ENCODE measurements at regions not wholly inside any gene's neighbourhood (a gene's known extent, or its start where the extent isn't known, plus 50 kb on each side); places are given as distances from the start of the nearest gene placed in this dataset.

GRCh38 chr11:91244912-91245311, 979.7 kb upstream of the FAT3 start:
- DNase-seq (ENCODE audit: low read depth in 2 of 2), result no peak

DNA sequence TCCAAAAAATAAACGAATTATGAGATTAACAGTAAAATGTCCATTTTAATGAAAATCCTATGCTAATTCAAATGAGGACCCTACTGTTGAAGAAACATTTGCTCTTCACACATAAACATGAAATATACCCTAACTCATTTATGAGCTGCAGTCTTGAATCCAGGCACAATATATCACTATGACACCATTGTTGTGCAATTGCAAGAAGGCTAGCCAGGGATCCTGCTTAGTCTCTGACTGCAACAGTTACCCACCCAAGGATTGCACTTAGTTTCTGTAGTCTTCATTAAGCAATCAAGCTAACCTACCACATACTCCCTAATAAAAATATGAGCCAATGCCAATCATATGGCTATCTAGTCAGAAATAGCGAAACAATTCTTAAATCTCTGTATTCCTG, 981.0 kb upstream of the FAT3 start:
- DNase-seq (ENCODE audit: low read depth in 2 of 2), result no peak

DNA sequence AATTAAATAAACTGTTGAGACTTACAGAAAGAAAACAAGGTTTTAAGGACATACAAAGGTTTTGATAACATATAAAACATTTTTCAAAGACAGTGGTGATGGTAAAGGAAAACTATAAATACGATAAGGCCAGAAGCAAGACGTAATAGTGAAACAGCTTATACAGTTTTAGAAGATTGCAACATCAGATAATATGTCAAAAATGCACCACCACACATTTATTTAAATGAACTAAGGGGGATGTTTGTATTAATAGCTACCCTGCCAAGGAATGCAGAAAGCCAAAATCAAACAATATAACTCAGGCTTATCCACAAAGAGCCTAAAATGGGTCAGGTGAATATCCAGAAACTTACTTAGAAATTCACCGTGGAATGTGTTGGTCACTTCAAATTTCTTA, 981.6 kb upstream of the FAT3 start:
- DNase-seq (ENCODE audit: low read depth in 2 of 2), result no peak

- no peak for DNase-seq (ENCODE audit: low read depth in 2 of 2)
Observed at GRCh38 chr11:91241226-91241625, 983.4 kb upstream of the FAT3 start.

DNA sequence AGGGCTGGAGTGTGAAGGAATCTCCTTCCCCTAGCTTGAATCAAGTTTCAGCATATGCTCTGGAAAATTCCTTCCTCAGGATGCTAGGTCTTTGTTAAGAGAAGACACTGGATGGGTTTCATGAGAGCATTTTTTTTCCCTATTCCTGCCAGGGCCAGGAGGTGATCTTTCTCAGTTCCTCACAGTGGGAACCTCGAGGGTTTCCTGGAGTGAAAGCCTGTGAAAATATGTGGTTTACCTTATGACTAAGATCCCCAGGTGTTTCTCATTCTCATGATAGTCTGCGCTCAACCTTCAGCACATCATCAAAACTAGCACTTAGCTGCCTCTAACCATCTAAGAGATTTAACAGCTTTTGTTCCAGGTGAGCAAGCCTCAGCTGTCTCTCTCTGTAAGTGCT, 985.3 kb upstream of the FAT3 start:
- DNase-seq (ENCODE audit: low read depth in 2 of 2), result no peak

DNA sequence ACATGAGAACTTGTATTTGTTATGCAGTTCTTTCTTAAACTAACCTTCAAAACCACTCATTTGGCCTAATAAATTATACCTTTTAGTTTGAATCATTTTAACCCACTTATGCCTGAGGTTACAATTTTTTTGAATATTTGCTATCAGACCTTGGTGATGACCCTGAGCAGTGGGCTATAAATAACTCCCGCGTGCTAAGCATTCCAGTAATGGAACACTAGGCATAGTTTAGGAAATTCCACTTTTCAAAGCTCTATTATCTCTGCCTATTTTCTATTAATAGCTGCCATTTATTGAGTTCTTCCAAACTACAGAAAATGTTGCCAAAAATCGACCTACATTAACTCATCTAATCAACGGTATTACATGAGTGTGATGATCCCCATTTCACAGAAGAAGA, 993.4 kb upstream of the FAT3 start:
- DNase-seq (ENCODE audit: low read depth in 2 of 2), result no peak

DNA sequence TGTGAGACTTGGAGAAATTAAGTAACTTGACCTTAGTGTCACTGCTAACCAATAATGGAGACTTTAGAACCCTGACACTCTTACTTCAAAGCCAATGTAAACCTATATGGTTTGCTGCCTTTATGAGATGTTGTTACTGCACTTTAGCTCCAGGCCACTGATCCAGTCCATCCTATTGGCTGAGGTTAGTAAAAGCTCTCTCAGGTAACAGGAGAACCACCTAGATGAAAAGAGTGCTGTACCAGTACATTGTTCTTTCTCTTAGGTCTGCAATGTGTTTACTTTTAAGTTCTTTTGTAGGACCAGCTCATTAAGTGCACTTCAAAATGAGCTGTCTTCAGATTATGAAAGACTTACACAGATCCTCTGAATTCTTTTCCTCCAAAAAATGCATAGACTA, 994.0 kb upstream of the FAT3 start:
- no peak for DNase-seq (ENCODE audit: low read depth in 2 of 2)

- no peak for DNase-seq (ENCODE audit: low read depth in 2 of 2)
Observed at GRCh38 chr11:91222830-91223229, 1000.0 kb upstream of the CHORDC1 start.

DNA sequence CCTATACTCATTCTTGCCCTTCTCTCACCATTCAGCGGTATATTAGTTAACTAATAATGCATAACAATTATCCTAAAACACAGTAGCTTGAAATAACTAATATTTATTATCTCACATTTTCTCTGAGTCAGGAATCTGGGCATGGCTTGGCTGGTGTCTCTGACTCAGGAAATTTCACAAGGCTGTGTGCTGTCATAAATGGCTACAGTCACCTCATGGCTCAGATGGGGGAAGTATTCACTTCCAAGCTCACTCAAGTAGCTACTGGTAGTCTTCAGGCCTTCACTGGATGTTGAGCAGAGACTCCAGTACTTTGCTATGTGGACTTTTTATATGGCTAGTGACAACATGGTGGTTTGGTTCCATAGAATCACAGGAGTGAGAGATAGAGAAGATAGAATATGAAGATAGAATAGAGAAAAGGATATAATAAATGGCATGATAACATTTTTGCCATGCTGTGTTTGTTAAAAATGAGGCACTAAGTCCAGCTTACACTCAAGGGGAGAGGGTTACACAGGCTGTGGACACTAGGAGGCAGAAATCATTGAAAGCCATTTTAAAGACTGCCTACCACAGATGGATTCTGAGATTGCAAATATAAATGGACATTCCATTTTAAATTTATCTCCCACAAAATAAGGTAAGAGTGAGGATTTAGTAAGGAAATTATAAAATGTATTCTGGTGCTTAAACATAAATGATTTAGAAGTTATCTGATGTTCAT, 997.8 kb upstream of the CHORDC1 start:
- DNase-seq (ENCODE audit: low read depth in 2 of 2), result no peak

- no peak for DNase-seq (ENCODE audit: low read depth in 2 of 2)
Observed at GRCh38 chr11:91219535-91219934, 996.7 kb upstream of the CHORDC1 start.

DNA sequence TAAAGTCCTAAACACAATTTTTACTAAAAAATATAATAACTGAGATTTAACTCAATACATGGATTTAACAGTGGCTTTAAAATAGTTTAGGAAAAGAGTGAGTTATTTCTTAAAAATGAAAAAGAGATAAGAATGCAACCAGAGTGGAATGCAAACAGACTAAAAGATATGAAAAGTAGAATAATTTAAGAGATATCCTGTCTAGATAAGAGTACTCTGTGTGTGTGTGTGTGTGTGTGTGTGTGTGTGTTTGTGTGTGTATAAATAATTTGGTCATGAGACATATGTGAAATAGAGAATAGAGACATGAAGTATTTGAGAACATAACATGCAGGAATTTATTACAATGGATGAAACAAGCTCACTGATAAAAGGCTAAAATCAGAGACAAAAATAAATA, 986.9 kb upstream of the CHORDC1 start:
- no peak for DNase-seq (ENCODE audit: low read depth in 2 of 2)

- no peak for DNase-seq (ENCODE audit: low read depth in 2 of 2)
Observed at GRCh38 chr11:91209306-91209705, 986.5 kb upstream of the CHORDC1 start.

- no peak for DNase-seq (ENCODE audit: low read depth in 2 of 2)
Observed at GRCh38 chr11:91199866-91200265, 977.0 kb upstream of the CHORDC1 start.

DNA sequence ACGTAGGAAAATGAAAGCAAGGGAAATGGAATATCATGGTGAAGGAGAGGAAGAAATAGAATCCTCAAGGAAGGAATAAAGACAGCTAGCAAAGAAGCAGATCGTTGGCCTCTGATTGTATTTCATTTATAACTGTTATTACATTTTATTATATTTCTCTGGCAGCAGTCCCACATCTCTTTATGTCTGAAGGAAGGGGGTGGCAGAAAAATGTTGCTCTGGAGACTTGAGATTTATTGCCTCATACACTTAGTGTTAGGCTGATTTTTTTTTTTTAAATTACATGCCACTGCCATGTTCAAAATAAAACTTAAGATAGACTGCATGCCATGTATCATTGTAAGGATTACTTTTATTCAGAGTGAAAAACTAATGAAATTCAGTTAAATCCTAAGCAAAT, 971.7 kb upstream of the CHORDC1 start:
- no peak for DNase-seq (ENCODE audit: low read depth in 2 of 2)

GRCh38 chr11:91188484-91188883, 965.6 kb upstream of the CHORDC1 start:
- no peak for DNase-seq (ENCODE audit: low read depth in 2 of 2)

DNA sequence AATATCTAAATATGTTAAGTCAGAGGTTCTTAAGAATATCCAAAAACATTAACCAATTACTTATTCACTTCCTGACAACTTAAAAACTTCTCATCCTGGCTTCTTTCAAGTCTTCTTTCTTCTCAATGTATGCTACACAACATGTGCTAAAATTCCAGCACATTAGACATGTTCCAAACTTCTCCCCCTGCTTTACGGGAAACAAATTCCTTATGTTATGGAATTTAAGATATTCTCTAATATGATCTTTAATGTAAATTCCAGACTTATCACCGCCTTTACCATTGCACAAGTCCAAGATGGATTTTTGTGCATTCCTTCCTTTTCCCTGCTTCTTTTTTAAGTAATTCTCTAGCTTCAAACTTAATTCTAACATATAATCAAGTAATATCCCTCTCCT, 964.5 kb upstream of the CHORDC1 start:
- no peak for DNase-seq (ENCODE audit: low read depth in 2 of 2)

- DNase-seq (ENCODE audit: low read depth in 2 of 2), result no peak
Observed at GRCh38 chr11:91178366-91178765, 955.5 kb upstream of the CHORDC1 start.

- DNase-seq (ENCODE audit: low read depth in 2 of 2), result no peak
Observed at GRCh38 chr11:91174734-91175133, 951.9 kb upstream of the CHORDC1 start.

DNA sequence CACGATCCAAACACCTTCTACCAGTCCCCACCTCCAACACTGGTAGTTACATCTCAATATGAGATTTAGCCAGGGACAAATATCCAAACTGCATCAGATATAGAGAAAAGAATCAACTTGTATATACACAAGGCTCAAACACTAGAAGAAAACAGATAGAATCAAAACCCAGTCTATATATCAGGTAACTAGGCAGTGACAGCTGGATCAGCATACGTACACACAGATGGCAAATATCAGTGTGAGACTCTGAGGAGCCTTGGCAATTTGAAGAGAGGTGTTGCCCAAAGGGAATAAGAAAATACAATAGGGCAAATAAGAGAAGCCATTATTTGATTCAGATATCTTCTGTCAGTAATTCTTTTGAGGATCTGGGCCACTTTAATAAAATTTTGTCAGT, 951.3 kb upstream of the CHORDC1 start:
- no peak for DNase-seq (ENCODE audit: low read depth in 2 of 2)

DNA sequence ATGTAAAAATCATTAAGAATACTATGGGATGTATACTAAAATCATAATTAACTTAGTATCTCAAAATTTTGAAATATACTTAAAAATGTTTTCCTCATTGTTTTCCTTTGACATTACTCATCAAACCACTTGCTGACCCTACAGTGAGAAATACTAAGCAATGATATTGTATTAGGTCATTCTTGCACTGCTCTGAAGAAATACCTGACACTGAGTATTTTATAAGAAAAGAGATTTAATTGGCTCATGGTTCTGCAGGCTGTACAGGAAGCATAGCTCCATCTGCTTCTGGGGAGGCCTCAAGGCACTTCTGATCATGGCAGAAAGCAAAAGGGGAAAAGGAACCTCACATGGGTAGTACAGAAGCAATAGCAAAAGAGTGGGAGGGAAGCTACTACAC, 950.9 kb upstream of the CHORDC1 start:
- DNase-seq (ENCODE audit: low read depth in 2 of 2), result no peak

DNA sequence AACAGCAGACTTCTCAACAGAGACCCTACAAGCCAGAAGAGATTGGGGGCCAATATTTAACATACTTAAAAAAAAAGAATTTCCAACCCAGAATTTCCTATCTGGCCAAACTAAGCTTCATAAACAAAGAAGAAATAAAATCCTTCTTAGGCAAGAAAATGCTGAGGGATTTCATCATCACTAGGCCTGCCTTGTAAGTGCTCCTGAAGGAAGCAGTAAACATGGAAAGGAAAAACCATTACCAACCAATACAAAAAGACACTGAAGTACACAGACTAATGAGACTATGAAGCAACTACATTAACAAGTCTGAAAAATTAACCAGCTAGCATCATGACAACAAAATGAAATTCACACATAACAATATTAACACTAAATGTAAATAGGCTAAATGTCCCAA, 947.9 kb upstream of the CHORDC1 start:
- no peak for DNase-seq (ENCODE audit: low read depth in 2 of 2)

GRCh38 chr11:91164452-91164822, 941.6 kb upstream of the CHORDC1 start:
- DNase-seq (ENCODE audit: low read depth in 2 of 2), result no peak

GRCh38 chr11:91163619-91164451, 941.0 kb upstream of the CHORDC1 start:
- DNase-seq (ENCODE audit: low read depth in 2 of 2), result no peak

GRCh38 chr11:91160661-91161060, 937.8 kb upstream of the CHORDC1 start:
- DNase-seq (ENCODE audit: low read depth in 2 of 2), result no peak
